Suppressor macrophage treated with lipopolysaccharide for 4 hours (primary cell): ENCODE measurements at regions not wholly inside any gene's neighbourhood (a gene's known extent, or its start where the extent isn't known, plus 50 kb on each side); places are given as distances from the start of the nearest gene placed in this dataset.
A peak's percentile ranks its signal among the peaks of the same experiment; 100 is the strongest.

ENCODE experiments used
- DNase-seq: peaks from one replicate; pipeline ENCODE4 v3.0.0-alpha.2; 2020

DNA sequence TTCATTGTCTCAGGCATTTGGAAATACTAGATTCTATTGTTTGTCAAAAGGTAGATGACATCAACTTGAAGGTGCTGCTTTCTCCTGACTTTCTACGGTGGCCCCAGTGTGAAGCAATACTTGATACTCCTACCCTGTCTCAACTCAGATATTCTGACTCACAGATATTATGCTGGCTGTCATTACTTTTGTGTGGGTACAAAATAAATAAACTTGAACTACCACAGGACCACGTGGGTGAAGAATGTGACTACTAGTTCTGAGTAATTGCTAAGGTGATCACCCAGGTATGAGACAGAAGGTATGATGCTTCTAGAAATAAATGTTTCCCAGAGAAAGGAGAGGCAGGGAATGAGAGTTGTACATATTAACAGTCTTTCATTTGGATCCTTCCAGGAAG, 275.3 kb upstream of the SPOCK3 start:
- DNase-seq, result no peak

DNA sequence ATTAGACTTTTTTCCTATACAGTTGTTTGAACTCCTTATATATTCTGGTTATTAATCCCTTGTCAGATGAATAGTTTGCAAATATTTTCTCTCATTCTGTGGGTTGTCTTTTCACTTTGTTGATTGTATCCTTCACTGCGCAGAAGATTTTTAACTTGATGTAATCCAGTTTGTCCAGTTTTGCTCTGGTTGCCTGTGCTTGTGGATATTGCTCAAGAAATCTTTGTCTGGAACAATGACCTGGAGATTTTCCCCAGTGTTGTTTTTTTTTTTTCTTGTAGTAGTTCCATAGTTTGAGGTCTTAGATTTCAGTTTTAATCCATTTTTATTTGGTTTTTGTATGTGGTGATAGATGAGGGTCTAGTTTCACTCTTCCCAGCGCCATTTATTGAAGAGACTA, 289.8 kb upstream of the SPOCK3 start:
- DNase-seq, result no peak

DNA sequence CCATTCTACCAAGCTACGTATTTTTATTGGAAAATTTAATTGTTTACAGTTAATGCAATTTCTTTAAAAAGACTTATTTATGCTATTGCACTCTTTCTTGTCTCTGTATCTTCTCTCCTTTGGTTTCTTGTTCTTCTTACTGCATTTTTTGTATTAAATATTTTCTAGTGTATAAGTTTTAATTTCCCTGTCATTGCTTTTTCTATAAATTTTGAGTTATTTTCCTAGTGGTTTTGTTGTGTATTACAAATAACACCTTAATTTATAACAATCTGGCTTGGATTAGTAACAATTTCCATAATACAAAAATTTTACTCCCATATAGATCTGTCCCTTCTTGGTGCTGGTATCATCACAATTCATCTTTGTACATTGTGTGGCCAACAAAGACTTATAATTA, 303.5 kb upstream of the SPOCK3 start:
- no peak for DNase-seq

DNA sequence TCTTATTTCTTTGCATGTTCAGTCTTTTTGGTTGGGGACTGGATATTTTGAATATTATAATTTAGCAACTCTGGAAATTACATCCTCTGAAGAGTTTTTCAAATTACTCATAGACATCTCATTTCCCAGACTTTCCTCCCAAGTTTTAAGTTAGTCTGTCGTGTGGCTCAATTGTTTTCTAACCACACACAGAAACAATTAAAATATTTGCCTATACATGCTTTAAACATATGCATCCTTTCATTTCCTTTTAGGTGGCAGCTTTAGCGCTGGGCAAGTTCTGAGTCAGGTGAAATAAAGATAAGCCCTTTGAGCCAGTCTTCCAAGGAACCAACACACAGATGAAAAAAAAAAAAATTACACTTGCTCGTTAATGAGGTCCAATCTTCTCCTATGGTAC, 307.0 kb upstream of the SPOCK3 start:
- no peak for DNase-seq

DNA sequence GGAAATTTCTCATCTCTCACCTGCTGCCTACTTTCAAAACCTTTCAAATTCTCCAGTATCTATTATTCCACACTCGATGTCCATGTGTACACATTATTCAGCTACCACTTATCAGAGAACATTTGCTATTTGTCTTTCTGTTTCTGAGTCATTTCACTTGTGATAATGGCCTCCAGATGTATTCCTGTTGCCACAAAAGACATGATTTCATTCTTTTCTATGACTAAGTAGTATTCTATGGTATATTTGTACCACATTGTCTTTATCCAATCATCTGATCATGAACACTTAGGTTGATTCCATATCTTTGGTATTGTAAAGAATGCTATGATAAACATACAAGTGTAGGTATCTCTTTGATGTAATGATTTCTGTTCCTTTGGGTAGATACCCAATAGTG, 310.1 kb upstream of the SPOCK3 start:
- no peak for DNase-seq

DNA sequence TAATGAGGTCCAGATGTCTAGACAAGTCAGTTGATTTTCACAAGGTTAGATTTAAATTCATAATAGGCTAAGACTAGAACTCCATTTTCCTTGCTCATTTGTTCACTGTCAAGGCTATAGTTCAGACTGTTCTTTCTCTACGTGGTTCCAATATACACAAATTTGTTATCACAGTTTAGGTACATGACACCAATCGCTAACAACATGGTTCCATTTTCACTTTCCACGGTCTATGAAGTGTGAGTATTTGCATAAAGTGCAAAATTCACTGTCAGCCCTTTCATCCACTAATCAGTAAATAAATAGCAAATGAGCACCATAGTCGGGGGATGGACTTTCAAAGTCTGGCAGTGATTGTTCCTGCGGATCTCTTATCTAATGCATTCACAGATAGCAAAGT, 315.7 kb upstream of the SPOCK3 start:
- no peak for DNase-seq

DNA sequence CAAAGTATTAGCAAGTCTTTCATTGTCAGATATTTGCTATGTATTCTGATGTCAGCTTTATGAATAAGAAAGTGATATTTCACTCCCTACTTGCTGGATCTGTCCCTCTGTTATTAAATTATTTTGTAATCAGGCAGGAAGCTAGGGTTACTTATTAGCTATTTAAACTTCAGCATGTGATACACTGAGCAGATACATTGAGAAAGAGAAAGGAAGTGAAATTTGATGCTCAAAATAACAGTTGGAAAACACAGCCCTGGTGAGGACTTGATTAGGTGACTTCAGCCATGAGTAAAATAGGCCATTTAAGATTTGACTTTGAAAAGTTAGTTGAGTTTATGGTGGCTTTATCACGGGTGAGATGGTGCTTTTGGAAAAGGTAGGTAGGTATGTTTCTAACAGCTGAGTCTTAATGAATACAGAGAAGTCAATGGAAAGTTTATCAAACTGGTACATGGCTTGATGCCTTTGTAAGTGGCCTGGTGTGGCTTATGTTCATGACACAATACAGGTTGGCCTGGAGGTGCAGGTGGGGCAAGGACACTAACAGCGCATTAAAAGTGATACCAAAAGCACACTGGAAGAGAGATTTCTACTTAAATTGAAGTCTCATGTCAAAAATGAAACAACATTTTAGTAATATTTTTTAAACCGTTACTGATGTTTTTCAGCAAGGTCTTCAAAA, 321.2 kb upstream of the SPOCK3 start:
- DNase-seq, result no peak

DNA sequence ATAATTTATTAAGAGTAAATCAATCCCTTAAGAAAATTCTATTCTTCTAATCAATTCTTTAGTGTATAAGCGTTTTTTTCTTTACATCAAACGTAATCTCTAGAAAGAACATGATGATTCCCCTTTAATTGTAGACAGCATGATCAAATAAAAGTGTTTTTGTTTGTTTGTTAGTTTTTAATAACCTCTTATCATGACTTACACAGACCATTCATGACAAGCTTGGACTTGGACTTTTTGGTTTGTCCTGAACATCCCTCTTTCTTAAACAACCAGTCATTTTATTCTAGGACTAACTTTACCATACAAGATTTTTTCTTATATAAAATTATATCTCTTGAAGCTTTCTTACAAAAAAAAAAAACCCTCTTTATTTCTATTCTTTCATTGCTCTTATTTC, 344.6 kb upstream of the SPOCK3 start:
- no peak for DNase-seq

DNA sequence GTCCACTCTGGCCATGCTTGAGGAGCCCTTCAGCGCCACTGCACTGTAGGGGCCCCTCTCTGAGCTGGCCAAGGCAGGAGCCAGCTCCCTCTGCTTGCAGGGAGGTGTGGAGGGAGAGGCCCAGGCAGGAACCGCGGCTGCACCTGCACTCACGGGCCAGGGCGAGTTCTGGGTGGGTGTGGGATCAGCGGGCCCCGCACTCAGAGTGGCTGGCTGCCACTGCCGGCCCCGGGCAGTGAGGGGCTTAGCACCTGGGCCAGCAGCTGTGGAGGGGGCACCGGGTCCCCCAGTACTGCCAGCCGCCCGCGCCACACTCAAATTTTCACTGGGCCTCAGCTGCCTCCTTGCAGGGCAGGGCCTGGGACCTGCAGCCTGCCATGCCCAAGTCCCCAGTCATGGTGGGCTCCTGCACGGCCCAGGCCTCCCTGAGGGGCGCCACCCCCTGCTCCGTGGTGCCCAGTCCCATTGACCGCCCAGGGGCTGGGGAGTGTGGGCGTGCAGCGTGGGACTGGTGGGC, 347.2 kb upstream of the SPOCK3 start:
- no peak for DNase-seq

DNA sequence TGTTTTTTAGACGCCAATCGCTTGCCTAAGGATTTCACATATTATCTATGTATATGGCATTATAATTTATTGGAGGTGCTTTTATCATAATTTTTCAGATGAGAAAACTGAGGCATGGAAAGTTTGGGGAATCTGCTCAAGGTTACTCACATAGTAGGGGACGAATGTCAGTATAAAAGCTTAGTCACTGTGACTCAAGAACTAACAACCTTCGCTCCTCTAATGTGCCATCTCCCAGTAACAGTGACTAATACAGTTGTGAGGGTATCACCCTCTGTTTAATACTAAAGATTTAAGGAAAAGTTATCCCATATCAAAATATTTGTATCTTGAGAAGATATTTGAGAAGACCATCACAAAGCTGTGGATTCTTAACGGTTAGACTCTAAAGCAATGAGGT, 353.1 kb upstream of the SPOCK3 start:
- no peak for DNase-seq

DNA sequence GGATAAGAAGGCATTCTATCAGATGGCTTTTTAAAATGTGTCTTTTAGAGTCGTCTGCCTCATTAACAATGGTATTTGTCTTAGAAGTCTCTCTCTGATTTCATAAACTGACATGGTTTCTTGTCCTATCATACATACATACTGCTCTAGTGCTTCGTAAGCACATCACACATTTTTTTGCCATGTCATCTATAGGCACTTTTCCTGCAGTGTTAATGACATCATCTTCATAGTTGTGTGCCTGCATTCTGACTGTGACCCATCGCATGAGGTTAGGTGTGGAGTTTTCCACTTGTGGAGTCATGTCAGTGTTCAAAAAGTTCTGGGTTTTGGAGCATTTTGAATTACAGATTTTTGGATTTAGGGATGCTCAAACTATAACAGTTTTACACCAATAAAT, 361.6 kb upstream of the SPOCK3 start:
- DNase-seq, result no peak

DNA sequence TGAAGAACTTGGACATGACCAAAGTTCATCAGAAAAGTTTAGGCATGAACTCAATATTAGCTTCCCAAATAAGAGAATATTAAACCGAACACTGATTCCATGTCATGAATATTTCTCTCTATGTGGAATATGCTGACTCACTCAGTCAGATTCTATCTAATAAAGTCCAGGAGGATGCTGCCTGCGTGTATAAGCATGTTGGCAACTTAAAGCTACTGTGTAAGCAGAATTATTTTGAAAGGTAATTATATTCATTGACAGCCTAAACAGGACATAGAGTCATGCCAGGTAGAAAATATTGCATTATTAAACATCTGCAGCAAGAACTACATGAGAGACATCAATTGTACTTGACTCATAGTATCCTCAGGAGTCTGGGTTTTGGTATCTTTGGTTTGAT, 367.9 kb upstream of the SPOCK3 start:
- no peak for DNase-seq

DNA sequence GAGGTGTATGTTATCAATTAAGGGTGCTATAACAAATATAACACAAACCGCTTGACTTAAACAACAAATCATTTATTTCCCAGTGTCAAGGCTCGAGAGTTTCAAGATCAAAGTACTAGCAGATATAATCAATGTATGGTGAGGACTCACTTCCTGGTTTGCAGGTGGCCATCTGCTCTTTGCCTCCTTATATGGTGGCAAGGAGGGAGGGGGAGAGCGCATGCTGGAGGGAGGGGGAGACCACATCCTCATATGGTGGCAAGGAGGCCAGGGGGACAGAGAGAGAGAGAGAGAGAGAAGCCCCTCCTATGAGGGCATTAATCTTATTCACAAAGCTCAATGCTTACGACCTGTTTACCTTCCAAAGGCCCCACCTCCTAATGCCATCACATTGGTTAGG, 372.3 kb upstream of the SPOCK3 start:
- no peak for DNase-seq

DNA sequence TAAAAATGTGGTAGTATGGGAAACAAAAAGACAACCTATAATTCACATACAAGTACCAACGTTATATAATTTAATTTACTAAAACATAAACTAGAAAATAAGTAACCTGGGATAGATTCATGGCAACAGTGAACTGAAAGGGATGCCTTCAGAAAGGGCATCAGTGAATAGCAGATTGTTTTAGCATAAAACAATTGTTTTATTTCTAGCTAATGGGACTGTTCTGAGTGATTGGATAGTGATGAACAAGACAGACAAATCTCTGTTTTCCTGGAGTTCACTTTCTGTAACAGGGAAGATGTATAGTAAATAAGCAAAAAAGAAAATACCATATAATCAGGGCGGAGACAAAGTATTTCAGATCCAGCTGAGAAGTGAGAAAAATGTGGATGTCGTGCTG, 379.1 kb upstream of the SPOCK3 start:
- no peak for DNase-seq

DNA sequence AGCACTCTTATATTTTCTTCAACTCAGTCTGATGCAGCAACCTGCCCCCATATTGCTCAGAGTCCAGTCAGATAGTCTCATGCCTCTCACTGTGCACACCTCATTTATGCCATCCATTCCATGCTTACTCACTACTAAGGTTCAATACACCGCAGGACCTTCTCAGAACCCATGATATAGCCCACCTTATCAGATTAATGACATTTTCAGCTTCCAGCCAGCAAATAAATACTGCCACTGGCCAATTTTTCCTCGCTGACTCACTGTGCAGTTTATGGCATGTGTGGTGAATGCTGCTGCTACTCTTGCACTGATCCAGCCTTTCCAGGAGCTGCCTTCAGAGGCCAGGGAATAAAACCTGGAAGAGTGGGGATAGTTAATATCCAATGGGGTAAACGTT, 380.6 kb upstream of the SPOCK3 start:
- DNase-seq, result no peak

DNA sequence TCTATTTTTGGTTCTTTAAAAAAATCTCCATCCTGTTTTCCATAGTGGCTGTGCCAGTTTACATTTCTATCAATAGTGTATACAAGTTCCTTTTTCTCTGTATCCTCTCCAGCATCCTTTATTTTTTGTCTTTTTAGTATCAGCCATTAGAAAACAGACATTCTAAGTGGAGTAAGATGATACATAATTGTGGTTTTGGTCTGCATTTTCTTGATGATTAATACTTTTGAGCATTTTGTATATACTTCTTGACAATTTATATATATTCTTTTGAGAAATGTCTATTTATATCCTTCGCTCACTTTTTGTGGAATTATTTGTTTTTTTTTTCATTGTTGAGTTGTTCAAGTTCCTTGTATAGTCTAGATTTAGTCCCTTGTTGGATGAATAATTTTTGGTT, 382.2 kb upstream of the SPOCK3 start:
- no peak for DNase-seq

DNA sequence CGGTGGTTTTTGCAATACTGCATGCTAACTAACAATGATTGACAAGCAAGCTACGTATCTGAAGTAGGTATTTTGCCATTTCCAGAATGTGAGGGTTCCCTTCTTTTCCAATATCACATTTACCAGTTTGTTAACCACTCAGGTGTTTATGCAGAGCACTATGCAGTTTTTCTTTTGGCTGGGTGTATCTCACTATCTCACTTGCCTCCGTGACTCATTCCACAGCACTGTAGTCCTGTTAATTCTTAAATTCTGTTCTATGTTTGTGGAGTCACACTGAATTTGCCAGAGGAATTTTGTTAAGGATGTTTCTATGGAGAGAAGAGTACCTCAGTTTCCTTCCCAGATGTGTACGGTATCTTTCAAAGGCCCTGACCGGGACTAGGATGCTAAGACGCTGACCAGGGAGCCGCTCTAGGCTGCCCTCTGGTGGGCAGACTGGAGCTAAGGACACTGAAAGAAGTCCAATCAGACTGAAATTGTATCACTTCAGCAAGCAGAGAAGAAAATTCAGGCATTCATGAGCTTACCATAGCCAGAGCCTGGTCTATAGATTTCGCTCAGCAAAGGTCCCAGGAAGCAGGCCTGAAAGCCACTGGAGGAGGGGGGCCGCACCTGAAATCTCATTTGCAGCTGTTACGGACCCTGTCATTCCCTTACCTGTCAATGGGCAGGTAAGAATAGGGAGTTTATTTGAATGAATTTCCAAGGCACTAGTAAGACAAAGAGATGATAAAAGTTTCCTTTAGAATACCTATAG, 388.4 kb upstream of the SPOCK3 start:
- DNase-seq, result peak; percentile 56

DNA sequence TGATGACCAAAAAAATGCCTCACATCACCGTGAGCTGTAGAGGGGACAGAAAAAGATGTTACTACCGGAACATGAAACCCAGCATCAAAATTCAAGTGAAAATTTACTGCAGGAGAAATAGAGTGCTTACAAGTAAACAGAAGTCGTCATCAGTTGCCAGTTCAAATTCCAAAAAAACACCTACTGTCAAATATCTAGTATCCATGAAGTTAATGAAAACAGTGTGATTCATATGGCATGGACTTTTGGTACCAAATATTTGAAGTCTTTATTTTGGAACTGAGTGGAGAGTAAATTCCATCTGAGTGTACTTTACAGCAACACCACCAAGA, 388.9 kb upstream of the SPOCK3 start:
- no peak for DNase-seq

DNA sequence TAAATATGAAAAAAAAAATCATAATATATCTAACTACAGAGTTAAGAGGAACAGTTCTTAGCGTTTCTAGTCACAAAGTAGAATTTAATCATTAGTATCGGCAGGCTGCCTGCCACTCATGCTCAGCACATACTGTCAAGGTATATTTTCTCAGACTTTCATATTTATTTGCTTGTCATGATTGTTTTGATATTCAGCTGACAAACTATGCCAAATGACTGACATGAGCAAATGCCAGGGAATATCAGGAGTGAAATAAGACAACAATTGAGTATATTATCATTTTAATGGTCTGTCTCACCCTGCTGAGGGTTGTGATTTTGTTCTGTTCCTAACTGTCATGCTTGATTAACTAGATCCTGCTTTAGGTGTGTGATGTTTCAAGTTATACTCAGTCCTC, 395.0 kb upstream of the SPOCK3 start:
- no peak for DNase-seq

DNA sequence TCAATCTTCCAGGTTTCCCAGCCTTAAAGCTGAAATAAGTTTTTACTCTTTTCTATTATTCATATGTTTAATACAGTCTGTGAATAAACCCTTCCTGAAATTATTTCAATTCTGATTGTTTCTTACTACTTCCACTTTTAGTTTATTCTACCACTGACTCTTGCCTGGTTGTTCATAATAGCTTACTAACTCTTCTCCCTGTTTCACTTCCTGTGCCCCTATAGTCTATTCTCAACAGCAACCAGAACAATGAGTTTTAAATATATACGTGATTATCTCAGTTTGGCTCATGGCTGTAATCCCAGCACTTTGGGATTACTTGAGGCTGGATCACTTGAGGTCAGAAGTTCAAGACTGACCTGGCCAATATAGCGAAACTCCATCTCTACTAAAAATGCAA, 408.0 kb upstream of the SPOCK3 start:
- no peak for DNase-seq

DNA sequence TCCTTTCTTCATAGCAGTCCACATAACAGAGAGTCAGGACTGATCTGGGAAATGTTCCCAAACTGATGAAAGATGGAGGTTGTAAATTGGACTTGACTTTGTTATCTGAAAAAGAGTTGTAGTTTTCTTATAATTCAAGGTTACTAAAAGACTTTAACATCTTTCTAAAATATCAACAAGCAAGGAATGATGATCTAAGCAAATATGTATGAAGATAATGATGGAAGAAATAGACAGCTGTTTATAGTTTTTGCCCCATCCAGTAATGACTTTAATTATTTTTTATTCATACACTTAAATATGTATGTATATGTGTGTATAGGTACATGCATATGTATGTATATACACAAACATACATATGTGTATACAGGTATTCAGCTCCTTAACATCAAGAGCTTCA, 411.1 kb upstream of the SPOCK3 start:
- DNase-seq, result no peak

DNA sequence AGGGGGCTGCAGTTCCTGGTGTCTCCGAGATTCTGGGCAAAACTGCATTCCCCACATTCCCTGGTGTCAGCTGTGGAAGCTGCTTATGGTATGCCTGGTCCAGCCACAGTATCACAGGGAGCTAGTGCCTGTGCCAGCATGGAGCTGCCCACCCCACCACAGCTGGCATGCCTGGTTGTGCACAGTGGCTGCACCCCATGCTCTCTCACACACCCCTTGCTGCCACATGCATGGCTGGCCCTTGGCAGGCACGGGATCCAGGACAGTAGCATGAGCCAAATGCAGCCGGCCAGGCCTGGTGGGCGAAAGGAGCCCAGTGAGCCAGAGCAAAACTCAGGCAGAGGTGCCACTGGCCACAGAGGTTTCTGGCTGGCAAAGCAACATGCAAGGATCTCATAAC, 418.0 kb upstream of the SPOCK3 start:
- no peak for DNase-seq

DNA sequence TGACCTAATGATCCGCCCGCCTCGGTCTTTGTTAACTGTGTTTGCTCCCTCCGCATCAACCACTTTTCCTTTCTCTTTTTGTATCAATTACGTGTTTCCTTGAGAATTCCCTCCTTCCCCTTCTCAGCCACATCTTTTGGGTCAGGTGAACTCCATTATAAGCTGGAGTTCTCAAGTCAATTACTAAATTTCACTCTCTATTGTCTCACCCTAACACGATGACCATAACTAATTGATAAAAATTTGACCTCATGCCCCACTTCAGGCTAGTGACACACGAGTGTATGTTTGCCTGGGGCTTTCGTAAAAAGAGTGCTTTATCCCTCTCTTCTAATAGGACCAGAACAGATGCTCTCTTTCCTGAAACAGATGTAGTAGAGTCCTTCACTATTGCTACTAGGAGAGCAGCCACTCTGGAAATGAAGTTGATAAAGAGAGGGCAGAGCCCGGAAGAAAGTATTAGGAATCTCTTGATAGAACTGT, 403.6 kb upstream of the ANXA10 start:
- DNase-seq, result no peak

DNA sequence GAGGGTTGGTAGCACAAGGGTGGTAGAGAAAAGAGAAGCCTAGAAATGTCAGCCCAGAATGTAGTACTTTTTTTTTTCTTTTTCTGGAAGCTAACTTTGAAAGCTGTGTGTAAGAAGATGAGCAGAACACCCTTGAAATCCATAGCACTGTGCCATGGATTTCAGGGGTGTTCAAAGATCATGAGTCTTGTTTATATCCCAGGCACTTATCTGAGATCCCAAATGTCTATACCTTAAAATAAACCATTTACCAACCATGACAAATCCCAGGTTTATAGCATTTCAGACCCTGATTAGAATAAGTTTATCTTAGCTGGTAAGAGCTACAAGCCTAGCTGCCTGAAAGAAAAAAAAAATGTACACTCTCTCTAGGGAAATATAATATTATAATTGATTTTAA, 389.9 kb upstream of the ANXA10 start:
- no peak for DNase-seq

DNA sequence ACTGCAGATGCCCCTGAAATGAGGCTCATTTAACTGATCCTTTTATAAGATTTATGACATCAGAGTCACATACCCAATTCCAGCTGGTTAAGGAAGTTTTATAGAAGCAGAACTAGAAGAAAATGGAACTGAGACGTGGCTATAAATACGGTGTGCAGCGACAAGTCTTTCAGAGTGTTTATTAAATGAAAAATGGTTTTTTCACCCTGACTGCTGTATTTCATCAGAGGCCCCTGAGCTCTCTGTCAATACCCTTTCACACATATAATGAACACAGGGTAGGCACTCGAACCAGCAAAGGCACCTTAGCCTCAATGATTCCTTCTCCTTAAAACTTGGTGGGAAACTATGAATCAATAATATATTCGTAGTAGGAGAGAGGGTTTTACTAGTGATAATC, 380.8 kb upstream of the ANXA10 start:
- no peak for DNase-seq
